GM18951 (cell line): ENCODE measurements at regions not wholly inside any gene's neighbourhood (a gene's known extent, or its start where the extent isn't known, plus 50 kb on each side); places are given as distances from the start of the nearest gene placed in this dataset.

Source experiments
- POLR2A ChIP-seq: IDR thresholded peaks from 4 replicates; pipeline ENCODE4 v1.6.1; 2011; ENCODE audit warnings: mild to moderate bottlenecking; ENCODE audit not compliant: insufficient read length, insufficient read depth; ENCODE audit errors: extremely low read depth
- in situ Hi-C: fragments of 300-500 bp; cut with MboI; formaldehyde crosslinking; loops from one replicate; pipeline ENCODE4 v1.12.0; 2022; ENCODE audit warnings: low sequenced_read_pairs, mixed read lengths, inconsistent platforms; ENCODE audit not compliant: unreplicated experiment

- in situ Hi-C loops = no loop called here
- TF ChIP-seq POLR2A = no peak
These were observed 382.7 kb upstream of the RASGEF1B start for GRCh38 chr4:81854406-81854805.

- in situ Hi-C loops = no loop called here
- no peak for TF ChIP-seq POLR2A
These were observed 380.5 kb upstream of the RASGEF1B start for GRCh38 chr4:81852031-81852715.

- in situ Hi-C loops = no loop called here
- no peak for TF ChIP-seq POLR2A
These were observed 379.0 kb upstream of the RASGEF1B start for GRCh38 chr4:81850701-81851100.

GRCh38 chr4:81845761-81846160 lies 374.1 kb upstream of the RASGEF1B start:
- in situ Hi-C loops = no loop called here

GRCh38 chr4:81845273-81845672 lies 373.6 kb upstream of the RASGEF1B start:
- TF ChIP-seq POLR2A = no peak
- in situ Hi-C loops = no loop called here

More at GRCh38 chr4:81845761-81846160, 374.1 kb upstream of the RASGEF1B start:
- no peak for TF ChIP-seq POLR2A

GRCh38 chr4:81844717-81845116 lies 373.0 kb upstream of the RASGEF1B start:
- TF ChIP-seq POLR2A = no peak
- in situ Hi-C loops = loop anchor here (5.0 kb wide), 1 partner anchor 377 kb away; no protein-coding TSS in a partner anchor

GRCh38 chr4:81839347-81840042 lies 367.8 kb upstream of the RASGEF1B start:
- in situ Hi-C loops = loop anchor here (5.0 kb wide), 1 partner anchor 372 kb away; no protein-coding TSS in a partner anchor
- TF ChIP-seq POLR2A = no peak

- no peak for TF ChIP-seq POLR2A
- in situ Hi-C loops = no loop called here
These were observed 366.9 kb upstream of the RASGEF1B start for GRCh38 chr4:81838586-81838985.

GRCh38 chr4:81836716-81837115 lies 365.0 kb upstream of the RASGEF1B start:
- no peak for TF ChIP-seq POLR2A
- in situ Hi-C loops = no loop called here

GRCh38 chr4:81833576-81833975 lies 361.9 kb upstream of the RASGEF1B start:
- TF ChIP-seq POLR2A = no peak
- in situ Hi-C loops = no loop called here

- in situ Hi-C loops = no loop called here
These were observed 357.3 kb upstream of the RASGEF1B start for GRCh38 chr4:81828991-81829390.

GRCh38 chr4:81827577-81828202 lies 356.0 kb upstream of the RASGEF1B start:
- no peak for TF ChIP-seq POLR2A
- in situ Hi-C loops = no loop called here

More at GRCh38 chr4:81828991-81829390, 357.3 kb upstream of the RASGEF1B start:
- TF ChIP-seq POLR2A = no peak

- in situ Hi-C loops = no loop called here
- TF ChIP-seq POLR2A = no peak
These were observed 355.2 kb upstream of the RASGEF1B start for GRCh38 chr4:81826817-81827424.
